Activated naive CD8-positive, alpha-beta T cell treated with anti-CD3 and anti-CD28 coated beads for 36 hours (primary cell): ENCODE measurements at regions not wholly inside any gene's neighbourhood (a gene's known extent, or its start where the extent isn't known, plus 50 kb on each side); places are given as distances from the start of the nearest gene placed in this dataset.

Experiments used
- DNase-seq: peaks from one replicate; pipeline ENCODE4 v3.0.0; 2021
- H3K27ac Mint-ChIP-seq: one replicate; pipeline ENCODE4 v1.8.0; 2022; ENCODE audit warnings: mild to moderate bottlenecking, moderate library complexity, mixed read lengths
- H3K27me3 Mint-ChIP-seq: one replicate; pipeline ENCODE4 v1.8.0; 2022; ENCODE audit warnings: mild to moderate bottlenecking, mixed read lengths
- H3K36me3 Mint-ChIP-seq: one replicate; pipeline ENCODE4 v1.8.0; 2021; ENCODE audit warnings: mild to moderate bottlenecking, mixed read lengths
- H3K4me1 Mint-ChIP-seq: one replicate; pipeline ENCODE4 v1.8.0; 2021; ENCODE audit warnings: mixed read lengths
- H3K4me3 Mint-ChIP-seq: one replicate; pipeline ENCODE4 v1.8.0; 2022; ENCODE audit warnings: mild to moderate bottlenecking, moderate library complexity, mixed read lengths
- H3K9me3 Mint-ChIP-seq: one replicate; pipeline ENCODE4 v1.8.0; 2022; ENCODE audit warnings: mixed read lengths

GRCh38 chr9:69985971-69986370 lies 57.7 kb upstream of the MAMDC2 start:
- no peaks in the 10 kb centered on the region for H3K9me3 Mint-ChIP-seq
- no peak for DNase-seq
- no peak overlapping the region for H3K27ac Mint-ChIP-seq
- peaks cover 13% of the 10 kb centered on the region for H3K27me3 Mint-ChIP-seq
- no peak overlapping the region for H3K4me3 Mint-ChIP-seq
- no peaks in the 10 kb centered on the region for H3K4me1 Mint-ChIP-seq
- no peaks in the 10 kb centered on the region for H3K36me3 Mint-ChIP-seq

- DNase-seq = no peak
- Mint-ChIP-seq H3K4me3 (no peak overlapping the region), H3K36me3 (no peaks in the 10 kb centered on the region), H3K4me1 (no peaks in the 10 kb centered on the region), H3K9me3 (no peaks in the 10 kb centered on the region), H3K27ac (no peak overlapping the region), H3K27me3 (peaks cover 13% of the 10 kb centered on the region)
Observed at GRCh38 chr9:69986970-69987369, 56.7 kb upstream of the MAMDC2 start.

GRCh38 chr9:69987457-69987856 lies 56.2 kb upstream of the MAMDC2 start:
- DNase-seq = no peak
- no peaks in the 10 kb centered on the region for H3K4me1 Mint-ChIP-seq
- H3K9me3 Mint-ChIP-seq = no peaks in the 10 kb centered on the region
- no peaks in the 10 kb centered on the region for H3K36me3 Mint-ChIP-seq
- no peak overlapping the region for H3K4me3 Mint-ChIP-seq
- no peak overlapping the region for H3K27ac Mint-ChIP-seq
- H3K27me3 Mint-ChIP-seq = peaks cover 13% of the 10 kb centered on the region

DNA sequence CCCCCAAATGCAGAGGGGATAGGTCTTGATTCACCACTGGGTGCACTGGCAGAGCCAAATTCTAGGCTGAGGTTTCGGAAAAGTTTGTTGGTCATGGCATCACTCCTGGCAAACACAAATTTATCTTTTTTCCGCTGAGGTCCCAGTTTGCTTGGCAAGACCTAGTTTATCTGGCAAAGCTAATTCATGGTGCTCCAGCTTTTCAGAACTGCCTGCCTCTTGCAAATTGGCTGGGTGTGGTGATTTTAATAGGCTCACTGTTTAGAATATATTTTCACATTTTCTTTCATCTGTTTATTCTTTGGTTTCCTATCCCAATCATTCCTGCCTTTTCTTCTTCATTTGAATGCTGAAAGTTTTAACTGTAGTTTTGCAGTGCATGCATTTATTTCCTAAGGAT lies 50.5 kb upstream of the MAMDC2 start:
- H3K27ac Mint-ChIP-seq = no peak overlapping the region

More for the DNA sequence above, 50.5 kb upstream of the MAMDC2 start:
- DNase-seq = no peak
- H3K27me3 Mint-ChIP-seq = no peaks in the 10 kb centered on the region
- no peaks in the 10 kb centered on the region for H3K9me3 Mint-ChIP-seq
- H3K36me3 Mint-ChIP-seq = no peaks in the 10 kb centered on the region
- H3K4me1 Mint-ChIP-seq = no peaks in the 10 kb centered on the region
- H3K4me3 Mint-ChIP-seq = no peak overlapping the region
